HG03095 (cell line): ENCODE measurements at regions not wholly inside any gene's neighbourhood (a gene's known extent, or its start where the extent isn't known, plus 50 kb on each side); places are given as distances from the start of the nearest gene placed in this dataset.

Experiments
- ATAC-seq: cut with Tn5 transposase; IDR thresholded peaks from one replicate; pipeline ENCODE4 v1.9.1; 2021; ENCODE audit warnings: moderate library complexity; ENCODE audit not compliant: unreplicated experiment

GRCh38 chr18:43570593-43570992 lies 293.3 kb upstream of the SYT4 start:
- ATAC-seq = no peak

GRCh38 chr18:43571078-43571689 lies 293.9 kb upstream of the SYT4 start:
- ATAC-seq = no peak

GRCh38 chr18:43572163-43572562 lies 294.9 kb upstream of the SYT4 start:
- ATAC-seq = peak; percentile 83

- ATAC-seq = no peak
These were observed 297.7 kb upstream of the SYT4 start for GRCh38 chr18:43574974-43575373.

GRCh38 chr18:43578211-43578610 lies 300.9 kb upstream of the SYT4 start:
- no peak for ATAC-seq

GRCh38 chr18:43578706-43579105 lies 301.4 kb upstream of the SYT4 start:
- no peak for ATAC-seq

GRCh38 chr18:43581936-43582519 lies 304.7 kb upstream of the SYT4 start:
- no peak for ATAC-seq

- peak; percentile 70 for ATAC-seq
These were observed 310.4 kb upstream of the SYT4 start for GRCh38 chr18:43587538-43588153.

- no peak for ATAC-seq
These were observed 311.5 kb upstream of the SYT4 start for GRCh38 chr18:43588838-43589237.

GRCh38 chr18:43589611-43590151 lies 312.4 kb upstream of the SYT4 start:
- ATAC-seq = no peak

GRCh38 chr18:43590182-43590903 lies 313.1 kb upstream of the SYT4 start:
- ATAC-seq = no peak

GRCh38 chr18:43592269-43592668 lies 315.0 kb upstream of the SYT4 start:
- no peak for ATAC-seq

- peak; percentile 83 for ATAC-seq
These were observed 318.9 kb upstream of the SYT4 start for GRCh38 chr18:43596105-43596712.

- no peak for ATAC-seq
These were observed 324.1 kb upstream of the SYT4 start for GRCh38 chr18:43601432-43601831.

- no peak for ATAC-seq
These were observed 327.9 kb upstream of the SYT4 start for GRCh38 chr18:43605224-43605623.

- ATAC-seq = no peak
These were observed 329.5 kb upstream of the SYT4 start for GRCh38 chr18:43606795-43607194.

- no peak for ATAC-seq
These were observed 343.6 kb upstream of the SYT4 start for GRCh38 chr18:43620936-43621335.

- no peak for ATAC-seq
These were observed 344.7 kb upstream of the SYT4 start for GRCh38 chr18:43622024-43622423.

GRCh38 chr18:43625582-43625981 lies 348.3 kb upstream of the SYT4 start:
- no peak for ATAC-seq

GRCh38 chr18:43627848-43628530 lies 350.7 kb upstream of the SYT4 start:
- no peak for ATAC-seq

- no peak for ATAC-seq
These were observed 357.7 kb upstream of the SYT4 start for GRCh38 chr18:43634994-43635393.
